Fibroblast of skin of left quadriceps (primary cell): ENCODE measurements at regions not wholly inside any gene's neighbourhood (a gene's known extent, or its start where the extent isn't known, plus 50 kb on each side); places are given as distances from the start of the nearest gene placed in this dataset.

ENCODE experiments used
- DNase-seq, 2 experiments: peaks; one replicate each; pipeline ENCODE4 v3.0.0-alpha.2; 2013; ENCODE audit warnings: low read depth in 2 of 2

DNA sequence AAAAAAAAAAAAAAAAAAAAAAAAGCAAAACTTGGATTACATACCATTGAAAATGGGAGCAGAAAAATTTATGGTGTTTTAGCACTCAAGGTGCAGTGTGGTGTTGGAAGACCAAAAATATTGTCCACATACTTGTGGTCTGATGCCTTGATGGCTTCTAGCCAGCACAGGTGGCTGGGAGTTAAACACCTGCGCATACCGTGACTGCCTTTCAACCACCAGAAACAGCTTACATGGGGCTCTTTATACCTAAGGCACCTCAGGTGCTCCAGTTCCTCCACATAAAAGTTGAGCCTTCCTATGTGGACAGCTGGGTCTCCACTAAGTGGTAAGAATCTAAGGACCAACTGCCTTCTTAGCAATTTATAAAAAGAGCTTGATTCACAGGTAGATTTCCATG, 802.6 kb upstream of the CELF4 start:
- no peak for DNase-seq

DNA sequence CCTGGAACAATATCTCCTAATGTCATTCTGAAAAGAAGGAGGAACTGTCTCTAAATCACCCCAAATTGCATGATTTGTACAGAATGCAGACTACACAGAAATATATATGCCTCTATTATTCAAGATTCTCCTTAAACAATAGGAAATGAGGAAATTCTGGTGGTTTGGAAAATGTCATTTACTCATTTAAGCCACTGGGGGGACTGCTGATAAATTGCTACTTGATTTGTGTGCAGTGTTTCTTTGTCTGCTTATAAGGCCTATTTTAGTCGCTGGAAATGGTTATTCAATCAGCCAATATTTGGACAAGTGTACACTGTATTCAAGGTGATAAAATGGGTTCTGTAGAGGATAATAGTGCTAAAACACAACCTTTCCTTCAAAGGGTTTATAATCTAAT, 801.9 kb upstream of the CELF4 start:
- DNase-seq: no peak

DNA sequence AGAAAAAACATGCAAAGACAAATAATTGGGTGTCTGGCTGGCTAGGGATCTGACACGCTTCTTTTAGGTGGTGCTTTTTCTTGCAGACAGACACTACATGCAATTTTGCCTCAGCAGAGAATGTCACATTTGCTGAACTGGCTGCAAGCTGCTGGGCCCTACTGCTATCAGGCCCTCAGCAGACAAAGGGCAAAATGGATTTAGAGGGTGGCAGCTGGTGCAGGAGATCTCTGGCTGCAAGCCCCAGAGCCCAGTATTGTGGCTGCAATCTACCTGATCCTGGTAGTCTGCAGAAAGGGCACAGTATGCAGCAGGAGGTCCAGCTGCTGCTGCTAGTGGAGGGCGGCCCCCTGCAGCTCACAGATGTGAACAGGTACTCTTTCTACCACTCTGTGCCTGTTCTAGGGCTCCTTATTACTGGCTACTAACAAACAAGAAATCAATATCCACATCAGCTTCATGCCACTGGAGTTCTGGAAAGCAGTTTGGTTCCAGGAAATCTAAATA, 796.7 kb upstream of the CELF4 start:
- no peak for DNase-seq

DNA sequence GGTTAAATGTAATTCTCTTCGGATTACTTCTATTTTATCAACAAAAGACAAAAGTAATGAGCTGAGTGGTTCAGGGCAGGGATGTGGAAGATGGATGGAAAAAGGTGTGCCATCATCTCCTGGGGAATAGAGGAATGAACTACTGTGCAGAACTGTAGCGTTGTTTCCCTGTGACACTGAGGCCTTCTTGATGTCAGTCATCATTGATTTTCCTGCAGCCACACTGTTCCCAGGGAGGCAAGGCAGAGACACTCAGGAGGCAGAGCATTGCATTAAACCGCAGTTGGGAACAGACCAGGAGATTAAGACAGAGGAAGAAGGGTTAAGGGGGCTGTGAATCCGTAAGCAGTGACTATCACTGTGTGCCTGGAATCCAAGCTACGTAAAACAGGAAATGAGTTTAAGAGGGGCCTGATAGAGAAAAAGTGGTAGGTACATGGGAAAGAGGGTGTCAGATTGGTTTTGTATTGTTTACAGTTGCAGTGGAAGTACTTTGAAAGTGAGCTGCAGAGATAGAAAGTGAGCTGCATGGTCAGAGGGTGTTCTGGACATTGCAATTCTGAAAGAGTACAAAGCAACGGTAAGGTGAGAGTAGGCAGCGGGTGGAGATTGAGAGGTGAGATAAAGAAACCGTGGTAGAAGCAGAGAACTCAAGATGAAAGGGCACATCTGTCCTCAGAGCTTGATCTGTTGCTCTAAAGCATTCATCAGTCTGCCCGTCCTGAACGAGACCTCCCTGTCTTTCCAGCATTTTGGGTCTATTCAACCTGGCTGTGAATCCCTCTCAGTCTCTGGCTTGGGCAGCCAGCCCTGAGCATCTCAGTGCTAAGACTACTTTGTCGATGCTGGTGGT, 793.4 kb upstream of the CELF4 start:
- no peak for DNase-seq

DNA sequence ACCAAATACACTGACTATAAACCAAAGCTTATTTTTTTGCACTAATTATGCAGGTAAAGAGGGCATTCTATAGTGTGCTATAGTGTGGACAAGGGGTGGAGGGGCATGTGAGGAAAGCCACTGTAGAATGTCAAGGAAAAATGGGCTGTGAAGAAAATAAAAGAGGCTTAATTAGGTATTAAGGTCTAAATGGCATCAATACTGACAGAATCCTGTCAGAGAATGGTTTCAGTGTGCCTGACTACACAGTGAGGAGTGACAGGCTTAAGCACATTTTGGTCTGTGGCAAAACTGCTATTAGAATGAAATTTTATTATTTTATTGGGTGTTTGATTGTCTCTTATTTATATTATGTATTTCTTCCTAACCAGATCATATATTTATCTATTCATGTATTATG, 787.6 kb upstream of the CELF4 start:
- DNase-seq: no peak

DNA sequence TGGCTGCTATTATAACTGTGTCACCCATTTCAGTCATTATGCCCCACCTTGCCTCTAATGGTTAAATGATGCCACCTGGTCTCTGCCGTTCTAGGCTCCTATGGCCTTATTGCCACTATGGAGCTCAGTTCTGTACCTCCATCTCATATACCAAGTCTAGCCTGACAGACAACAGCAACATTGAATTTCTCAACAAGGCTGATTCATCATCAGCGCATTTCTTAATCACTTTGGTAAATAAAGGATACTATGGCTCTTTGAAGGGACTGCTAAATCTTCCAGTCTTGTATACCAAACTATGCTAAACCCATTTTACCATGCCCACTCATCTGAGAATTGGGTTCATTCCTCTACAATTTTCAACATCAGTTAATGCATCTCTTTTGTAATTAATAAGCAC, 784.5 kb upstream of the CELF4 start:
- DNase-seq: no peak

DNA sequence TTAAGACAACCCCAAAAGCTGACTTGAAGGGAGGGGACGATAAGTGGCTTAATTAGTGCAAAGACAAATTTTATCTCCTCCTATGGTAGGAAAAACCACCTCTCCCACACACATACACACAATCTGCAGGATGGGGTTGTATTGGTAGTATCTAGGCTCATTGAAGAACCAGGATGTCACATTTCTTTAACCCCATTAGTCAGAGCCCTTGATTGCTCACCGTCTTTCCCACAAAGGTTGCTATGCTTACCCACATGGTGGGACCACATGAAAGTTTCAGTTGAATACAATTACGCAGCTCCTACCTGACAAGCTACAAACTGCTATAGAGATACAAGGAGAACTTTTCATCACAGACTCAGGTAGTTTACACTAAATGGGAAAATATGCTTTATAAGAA, 765.0 kb upstream of the CELF4 start:
- no peak for DNase-seq

DNA sequence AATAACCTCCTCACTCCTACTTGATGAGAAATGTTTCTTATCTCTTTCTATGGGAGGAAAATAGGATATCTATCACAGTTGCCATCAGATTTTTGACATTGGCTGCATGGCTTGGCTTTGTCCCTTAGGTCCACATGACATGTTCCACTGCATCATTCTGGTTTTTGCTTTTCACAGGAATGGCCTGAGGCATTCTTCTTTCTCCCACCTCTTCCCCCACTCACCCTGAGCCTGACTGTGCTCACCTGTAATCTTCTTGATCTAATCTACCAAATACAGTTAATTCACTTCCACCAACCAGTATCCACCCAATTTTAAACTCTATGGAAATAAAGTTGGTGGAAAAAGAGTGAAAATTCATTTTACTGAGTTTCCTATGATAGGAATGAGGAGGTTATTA, 763.5 kb upstream of the CELF4 start:
- DNase-seq: no peak

DNA sequence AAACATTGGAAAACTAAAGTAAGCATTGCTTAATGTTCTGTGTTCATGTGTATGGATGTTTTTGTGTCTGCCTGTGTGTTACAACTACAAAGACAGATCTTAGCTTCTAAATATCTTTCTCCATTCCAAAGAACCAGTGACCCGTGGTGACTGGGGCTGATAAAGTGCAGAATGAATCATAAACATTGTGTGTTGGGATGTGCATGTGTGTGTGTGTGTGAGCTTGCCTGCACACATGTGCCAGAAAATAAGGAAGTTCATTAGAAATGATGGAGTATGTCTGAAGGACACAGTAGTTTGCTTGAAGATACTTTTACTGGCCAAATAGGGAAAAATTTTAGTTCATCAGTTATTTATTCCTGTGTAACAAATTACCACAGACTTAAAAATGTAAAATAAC, 756.6 kb upstream of the CELF4 start:
- DNase-seq: no peak

DNA sequence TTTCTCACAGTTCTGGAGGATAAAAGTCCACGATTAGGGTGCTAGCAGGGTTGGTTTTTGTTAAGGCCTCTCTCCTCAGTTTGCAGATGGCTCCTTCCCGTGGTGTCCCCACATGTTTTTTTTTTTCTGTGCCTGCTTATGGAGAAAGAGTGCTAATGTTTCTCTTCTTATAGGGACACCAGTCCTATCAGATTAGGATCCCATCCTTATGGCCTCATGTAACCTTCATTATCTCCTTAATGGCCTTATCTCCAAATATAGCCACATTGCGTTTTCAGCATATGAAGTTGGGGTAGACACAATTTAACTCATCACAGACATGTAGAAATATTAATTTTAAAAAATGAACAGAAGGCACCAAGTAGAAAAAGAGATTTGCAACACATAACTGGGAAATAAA, 755.7 kb upstream of the CELF4 start:
- DNase-seq: no peak

DNA sequence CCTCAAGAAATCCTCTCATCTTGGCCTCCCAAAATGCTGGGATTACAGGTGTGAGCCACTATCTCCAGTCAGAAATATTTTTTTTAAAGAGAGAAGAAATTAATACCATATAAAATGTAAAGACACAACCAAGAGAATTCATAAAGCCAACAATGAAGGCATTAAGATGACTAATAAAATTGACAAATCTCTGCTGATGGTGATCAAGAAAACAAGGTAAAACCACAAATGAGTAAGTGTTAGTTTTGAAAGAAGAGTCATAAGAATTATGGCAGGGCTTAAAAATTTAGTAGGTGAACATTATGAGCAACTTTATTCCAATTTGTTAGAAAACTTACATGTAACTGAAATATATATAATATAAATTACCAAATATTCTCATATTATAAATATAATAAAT, 752.8 kb upstream of the CELF4 start:
- no peak for DNase-seq

DNA sequence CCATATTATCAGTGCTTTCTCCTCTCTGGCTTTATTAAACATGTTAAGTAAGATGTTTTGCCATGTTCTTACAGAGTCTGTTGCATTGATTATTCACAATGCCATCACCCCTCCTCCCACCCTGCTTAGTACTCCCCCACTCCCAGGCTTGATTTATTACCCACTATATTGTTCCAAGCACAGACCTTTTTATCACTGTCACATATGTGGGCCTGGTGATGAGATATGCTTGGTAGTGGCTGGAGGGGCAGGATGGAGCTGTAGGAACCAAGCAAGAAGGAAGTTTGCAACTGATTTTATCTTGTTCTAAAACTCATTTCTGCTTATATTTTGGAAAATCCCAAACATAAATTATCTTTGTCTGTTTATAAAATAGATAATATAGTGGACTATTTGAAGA, 748.2 kb upstream of the CELF4 start:
- DNase-seq: no peak

DNA sequence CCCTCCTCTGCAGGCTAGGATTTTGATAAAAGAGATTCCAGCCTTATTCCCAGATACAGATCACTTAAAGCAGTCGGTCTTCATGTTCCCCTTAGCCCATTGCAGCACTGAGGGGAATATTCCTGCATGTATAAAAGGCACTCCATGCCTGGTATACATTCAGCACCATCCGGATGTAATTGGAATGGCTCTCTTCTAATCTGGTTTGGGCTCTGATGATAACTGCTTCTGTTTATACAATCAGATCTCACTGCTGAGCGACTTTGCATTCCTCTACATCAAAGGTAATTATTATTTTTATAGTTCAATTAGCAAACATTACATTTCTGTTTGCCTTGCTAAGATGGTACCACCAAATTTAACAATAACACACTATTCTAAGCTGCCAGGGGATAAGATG, 746.9 kb upstream of the CELF4 start:
- DNase-seq: no peak

DNA sequence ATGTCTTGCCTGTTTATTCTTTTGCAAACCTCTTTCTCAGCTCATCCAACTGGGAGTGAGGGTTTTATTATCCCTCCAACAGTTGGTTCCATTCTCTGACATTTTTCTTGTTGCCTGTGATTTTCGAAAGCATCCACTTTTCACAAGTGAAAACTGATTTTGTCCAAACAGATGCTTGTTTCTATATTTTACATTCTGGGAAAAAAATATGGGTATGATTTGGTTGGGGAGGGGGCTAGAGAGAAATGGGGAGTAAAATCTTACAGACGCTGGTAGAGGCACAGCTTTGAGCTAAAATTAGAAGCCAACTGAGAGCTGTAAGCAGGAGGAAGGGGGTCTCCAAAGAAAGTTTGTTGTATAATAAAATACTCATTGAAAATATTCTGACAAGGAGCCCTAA, 745.3 kb upstream of the CELF4 start:
- no peak for DNase-seq

DNA sequence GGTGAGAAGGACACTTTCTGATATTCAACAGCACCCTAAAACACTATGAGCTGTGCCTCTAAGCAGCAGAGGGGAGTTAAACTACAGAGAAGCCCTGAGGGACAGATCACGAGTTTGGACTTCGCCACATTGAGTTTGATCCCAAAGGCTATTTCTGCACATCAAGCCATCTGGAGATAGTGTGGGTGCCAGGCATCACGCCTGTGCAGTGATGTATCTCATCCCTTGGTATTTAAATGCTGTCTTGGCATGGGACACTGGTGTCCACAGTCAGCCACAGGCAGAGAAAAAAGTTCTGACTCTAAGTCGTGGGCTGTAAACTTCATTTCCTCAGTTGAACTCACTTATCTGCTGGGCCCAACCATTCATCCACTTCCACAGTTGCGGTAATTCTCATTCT, 742.3 kb upstream of the CELF4 start:
- no peak for DNase-seq

DNA sequence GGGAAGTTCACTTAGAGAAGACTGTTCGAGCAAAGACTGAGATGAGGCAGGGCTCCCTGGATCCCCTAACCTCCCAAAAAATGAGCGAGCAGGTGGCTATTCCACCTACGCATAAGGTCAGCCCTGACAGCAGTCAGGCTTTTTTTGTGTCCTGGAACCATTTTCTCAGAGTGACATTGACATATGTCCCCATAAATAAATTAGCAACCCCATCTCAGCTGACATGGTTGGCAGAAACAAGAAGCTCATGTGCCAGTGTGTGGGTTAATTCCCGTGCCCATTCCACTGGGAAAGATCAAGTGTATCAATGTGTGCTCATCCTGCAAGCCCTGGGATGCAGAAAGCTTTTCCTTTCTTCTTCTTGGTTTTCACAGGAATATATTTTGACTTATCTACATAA, 740.4 kb upstream of the CELF4 start:
- DNase-seq: no peak

DNA sequence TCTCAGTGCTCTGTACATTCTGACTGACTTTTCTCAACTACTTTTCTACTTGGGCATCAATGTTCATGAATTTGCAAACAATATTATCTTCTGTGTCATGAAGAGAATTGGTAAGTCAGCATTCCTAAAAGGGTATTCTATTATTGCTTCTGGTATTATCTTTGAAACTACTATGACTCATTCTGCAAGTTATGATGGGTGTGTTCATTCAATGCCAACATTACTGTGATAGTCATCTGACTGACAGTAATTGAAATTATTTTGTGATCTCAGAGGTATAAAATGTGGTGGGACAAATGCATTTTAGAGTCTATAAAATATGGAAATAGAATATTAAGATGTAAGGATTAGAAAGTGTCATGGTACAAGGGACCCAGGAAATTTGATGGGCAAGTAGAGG, 736.0 kb upstream of the CELF4 start:
- DNase-seq: no peak

DNA sequence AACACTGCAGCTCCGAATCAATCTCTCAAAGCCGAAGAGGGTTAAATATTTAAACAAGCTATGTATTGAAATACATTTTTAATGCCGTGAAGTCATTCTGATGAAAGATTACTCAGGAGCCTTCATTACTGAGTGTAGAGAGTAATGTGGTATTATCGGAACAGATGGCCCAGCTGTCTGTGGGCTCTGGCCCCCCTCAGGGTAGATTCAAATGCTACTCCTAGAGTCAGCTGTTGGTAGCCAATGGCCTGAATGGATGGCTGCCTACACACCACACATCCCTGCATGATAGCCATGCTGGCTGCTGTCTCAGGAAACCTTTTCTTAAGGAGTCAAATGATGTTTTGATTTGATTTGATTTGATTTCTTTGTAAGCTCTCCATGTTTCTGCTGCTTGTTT, 732.3 kb upstream of the CELF4 start:
- no peak for DNase-seq

DNA sequence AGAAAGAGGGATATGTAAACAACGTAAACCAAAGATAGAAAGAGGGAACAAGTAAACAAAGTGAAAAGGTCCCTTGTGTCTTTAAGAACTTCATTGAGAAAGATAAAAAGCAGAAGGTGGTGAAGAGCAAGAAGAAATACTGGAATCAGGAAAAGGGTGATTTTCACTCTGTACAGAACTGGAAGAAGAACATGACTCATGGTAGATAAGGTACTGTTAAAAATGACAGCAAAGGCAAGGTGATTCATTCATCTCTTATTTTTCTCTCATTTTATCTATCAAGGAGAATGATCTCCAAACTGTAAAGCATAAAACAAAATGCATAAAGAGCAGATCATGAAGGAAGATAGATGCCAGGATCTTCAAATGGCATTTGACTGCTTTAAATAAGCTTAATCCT, 724.6 kb upstream of the CELF4 start:
- DNase-seq: no peak

DNA sequence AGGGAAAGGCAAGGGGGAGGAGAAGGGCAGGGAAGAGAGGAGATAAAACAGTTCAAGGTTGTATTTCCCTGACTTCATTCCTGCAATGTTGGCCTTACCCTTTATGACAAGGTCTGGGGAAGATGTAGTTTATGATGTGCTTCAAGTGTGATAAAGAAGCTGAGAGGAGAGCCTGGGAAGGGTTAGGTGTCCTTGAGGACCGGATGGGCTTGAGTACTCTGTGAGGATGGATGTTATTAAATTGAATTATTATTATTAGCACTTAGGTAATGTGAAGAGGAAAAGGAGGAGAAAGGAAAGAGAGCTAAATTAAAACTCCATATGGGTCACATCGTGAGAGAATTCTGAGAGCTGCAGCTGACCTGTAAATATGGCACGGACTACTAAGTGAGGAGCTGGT, 719.4 kb upstream of the CELF4 start:
- no peak for DNase-seq

DNA sequence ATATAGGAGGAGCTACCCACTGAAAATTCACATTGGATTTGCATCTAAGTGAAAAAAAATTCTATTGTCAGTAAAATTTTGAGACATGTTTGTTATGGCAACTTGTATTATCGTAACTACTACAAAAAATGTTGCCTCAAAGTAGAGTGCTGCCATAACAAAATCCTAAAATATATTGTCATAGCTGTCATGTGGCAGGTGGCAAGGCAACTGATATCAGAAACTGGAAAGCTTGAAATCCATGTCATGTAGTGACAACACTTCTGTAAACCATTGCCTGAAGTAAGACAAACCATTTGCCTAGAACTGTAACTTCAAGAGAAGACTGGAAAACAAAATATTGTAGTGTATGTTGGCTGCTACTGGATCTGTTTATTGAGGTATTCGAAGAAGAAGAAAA, 697.5 kb upstream of the CELF4 start:
- no peak for DNase-seq

DNA sequence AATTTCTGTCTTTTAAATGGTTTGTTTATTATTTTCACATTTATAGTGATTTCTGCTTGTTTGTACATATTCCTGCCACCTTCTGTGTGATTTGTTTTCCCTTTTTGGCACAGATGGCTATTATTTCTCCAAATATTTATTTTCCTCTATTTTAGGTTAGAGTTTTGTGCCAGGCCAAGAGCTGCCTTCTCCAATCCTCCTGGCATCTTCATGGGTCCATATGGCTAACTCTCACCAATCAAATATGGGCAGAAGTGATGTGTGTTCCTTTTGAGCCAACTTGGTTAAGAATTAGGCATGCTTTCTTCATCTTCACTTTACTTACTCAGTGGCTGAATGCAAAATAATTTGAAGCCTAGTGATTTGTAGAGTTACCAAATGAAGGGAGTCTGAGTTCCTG, 697.1 kb upstream of the CELF4 start:
- no peak for DNase-seq

DNA sequence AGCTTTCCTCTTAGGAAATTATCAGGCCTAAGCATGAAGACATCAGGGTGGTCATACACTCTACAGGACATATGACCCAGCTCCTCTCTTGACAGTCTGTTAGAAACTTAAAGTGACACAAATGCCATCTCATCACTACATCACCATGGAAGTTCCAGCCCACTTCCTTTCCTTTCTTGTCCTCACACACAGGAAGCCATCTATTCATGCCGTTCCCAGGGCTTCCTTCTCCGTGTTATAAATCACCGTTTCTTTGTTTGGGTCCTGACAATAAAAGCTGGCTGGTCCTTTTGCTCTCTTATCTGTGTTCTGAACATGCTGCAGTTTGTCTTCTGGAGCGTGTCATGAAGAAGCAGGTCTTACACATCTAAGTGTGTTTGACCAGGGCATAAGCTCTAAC, 692.1 kb upstream of the CELF4 start:
- no peak for DNase-seq

DNA sequence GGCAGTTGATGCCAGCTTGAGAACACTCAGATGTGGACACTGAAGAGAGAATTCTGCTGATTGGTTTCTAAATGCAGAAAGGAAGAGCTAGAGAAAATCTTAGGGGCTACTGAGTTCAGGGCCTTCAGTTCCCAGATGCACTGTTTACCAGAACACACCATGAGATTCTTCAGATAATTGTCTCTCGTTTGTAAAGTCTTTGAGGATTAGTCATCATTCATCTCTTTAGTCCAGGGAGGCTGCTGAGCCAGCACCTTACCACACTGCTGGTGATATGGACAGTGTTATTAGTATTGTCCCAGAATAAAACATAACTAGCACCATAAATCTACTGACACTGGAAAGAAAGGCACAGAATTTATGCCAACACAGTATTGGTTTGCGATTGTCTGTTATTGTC, 690.8 kb upstream of the CELF4 start:
- DNase-seq: no peak
